Heart left ventricle (tissue), 16 donors: ENCODE measurements at regions not wholly inside any gene's neighbourhood (a gene's known extent, or its start where the extent isn't known, plus 50 kb on each side); places are given as distances from the start of the nearest gene placed in this dataset.
A peak's percentile ranks its signal among the peaks of the same experiment; 100 is the strongest.

Source experiments
- ATAC-seq, 4 donors: fragments of 200-7000 bp; cut with Tn5 transposase; one replicate each; pipeline ENCODE4 v1.9.1; 2020 to 2022; ENCODE audit warnings: moderate library complexity in 4 of 4, mild to moderate bottlenecking in 3 of 4, moderate number of reproducible peaks in 1 of 4
- DNase-seq, 5 donors: peaks; one replicate each; pipeline ENCODE4 v3.0.0-alpha.2; 2020
- H3K27ac ChIP-seq, 12 donors: fragments of 200-600 bp; sonication (generic) in 4 of 12; one replicate each; pipeline versions ENCODE4 v1.5.0 to v1.8.0; 2016 to 2022; ENCODE audit warnings: mild to moderate bottlenecking in 2 of 12
- H3K27me3 ChIP-seq, 9 donors: fragments of 200-600 bp; sonication (generic) in 2 of 9; one replicate each; pipeline versions ENCODE4 v1.5.1 to v1.8.0; 2016 to 2022; ENCODE audit warnings: mild to moderate bottlenecking in 3 of 9
- H3K36me3 ChIP-seq, 9 donors: fragments of 200-600 bp; sonication (generic) in 2 of 9; one replicate each; pipeline versions ENCODE4 v1.5.0 to v1.8.0; 2018 to 2022; ENCODE audit warnings: mild to moderate bottlenecking in 2 of 9
- H3K4me1 ChIP-seq, 12 donors: fragments of 200-600 bp; sonication (generic) in 4 of 12; one replicate each; pipeline versions ENCODE4 v1.5.0 to v1.8.0; 2016 to 2022; ENCODE audit warnings: mild to moderate bottlenecking in 3 of 12
- H3K4me3 ChIP-seq, 12 donors: fragments of 200-600 bp; sonication (generic) in 4 of 12; one replicate each; pipeline versions ENCODE4 v1.5.0 to v1.8.0; 2017 to 2022; ENCODE audit warnings: mild to moderate bottlenecking in 9 of 12, moderate library complexity in 4 of 12
- H3K9me3 ChIP-seq, 12 donors: fragments of 200-600 bp; sonication (generic) in 4 of 12; one replicate each; pipeline versions ENCODE4 v1.5.0 to v1.8.0; 2016 to 2022; ENCODE audit warnings: mild to moderate bottlenecking in 1 of 12
- POLR2A ChIP-seq, 2 donors: fragments of 450-650 bp; IDR thresholded peaks; one replicate each; pipeline ENCODE4 v1.6.1; 2017; ENCODE audit warnings: antibody characterized with exemption in 2 of 2, mild to moderate bottlenecking in 2 of 2, moderate library complexity in 2 of 2
- WGBS, 4 donors: extraction: QIAGEN DNeasy Blood & Tissue Kit in 2 of 4; methylation state at CpG; one replicate each; pipeline versions ENCODE4 v1.1.5 to v1.1.7; 2013 to 2018; 5-methylcytosine and 5-hydroxymethylcytosine counted together
- intact Hi-C, 10 donors: fragments of 100-400 bp; cut with DNase I; formaldehyde crosslinking; loops; one replicate each; pipeline versions ENCODE4 v1.11.1 to v1.14.2; 2022
- TF ChIP-seq, protein P1 (sequence below), 12 donors: fragments of 200-600 bp; sonication (generic) in 4 of 12; IDR thresholded peaks; one replicate each; pipeline versions ENCODE4 v1.5.0 to v1.8.0; 2018 to 2022; ENCODE audit warnings: antibody characterized with exemption in 12 of 12, mild to moderate bottlenecking in 5 of 12
- donor health status: ischemic (EF 13 %, LVEDD 7.1; RV severe dilation, severe dysfunction).
- donor health status: healthy with polysubstance abuse.
- donor health status: DM: no; HTN: yes; CAD: no.
- donor health status: DM: no; HTN: no; CAD: no.
- donor health status: ischemic (EF 25% LVEDD 6.9; RV normal size, moderate dysfunction).
- donor health status: ischemic (EF 25% LVEDD 5.7; RV mildly dilated, moderate dysfunction).
- donor health status: healthy.
- donor health status: DM: yes; HTN: yes; CAD: no.
- donor health status: ischemic (EF 35%, LVEDD 5.7; RV mildly dilated, moderate dysfunction).
- donor health status: nonischemic (EF 11% LVEDD 7.7; RV severe dilation, severe dysfunction).
- donor health status: DM: yes; HTN: yes; CAD: no.
- donor health status: PGD.
- donor health status: ischemic (EF 29% LVEDD 5.4; RV normal size, mild dysfunction).
- donor health status: nonischemic (EF 23%, LVEDD 6.1; RV moderate dilation, normal function).

DNA sequence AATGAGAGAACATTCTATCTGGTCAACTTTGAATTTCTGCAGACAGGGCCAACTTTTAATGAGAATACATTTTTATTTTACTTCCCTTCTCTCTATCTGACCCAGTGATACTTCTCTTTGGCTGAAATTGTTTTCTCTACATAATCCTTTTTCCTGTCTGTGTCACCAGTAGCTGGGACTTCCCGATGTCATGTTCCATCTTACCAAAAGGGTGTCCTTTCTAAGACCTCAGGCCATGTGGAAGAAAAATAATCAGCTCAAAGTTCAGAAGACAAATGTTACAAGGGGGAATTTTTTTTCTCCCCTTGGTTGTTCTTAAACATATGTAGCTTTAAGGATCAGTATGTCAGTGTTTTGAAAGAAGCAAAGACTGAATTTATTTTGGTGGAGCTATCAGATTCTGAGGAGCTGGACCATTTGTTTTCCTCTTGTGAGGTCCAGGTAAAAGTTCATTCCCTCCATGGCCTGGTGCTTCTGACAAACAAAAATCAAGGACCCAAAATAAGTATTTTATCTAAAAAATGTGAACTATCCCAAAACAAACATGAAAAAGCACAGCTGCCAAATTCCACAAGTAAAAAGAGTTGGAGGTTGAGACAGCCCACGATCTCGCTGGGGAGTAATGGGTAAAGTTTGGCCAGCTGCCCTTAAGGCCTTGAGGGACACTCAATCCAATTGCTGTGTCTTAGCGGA lies 859.4 kb upstream of the NR2F2 start:
- peaks cover 0 to 36% (median 11%) of the 10 kb centered on the region in 12 donors for H3K4me1 ChIP-seq
- ATAC-seq = peak in 2 of 4 donors; percentile 62 to 64
- peak overlapping the region in 11 of 12 donors; percentile 6 to 72 (median 48) for H3K27ac ChIP-seq
- no peaks in the 10 kb centered on the region for H3K27me3 ChIP-seq
- no peak overlapping the region for H3K4me3 ChIP-seq
- TF ChIP-seq, protein P1, sequence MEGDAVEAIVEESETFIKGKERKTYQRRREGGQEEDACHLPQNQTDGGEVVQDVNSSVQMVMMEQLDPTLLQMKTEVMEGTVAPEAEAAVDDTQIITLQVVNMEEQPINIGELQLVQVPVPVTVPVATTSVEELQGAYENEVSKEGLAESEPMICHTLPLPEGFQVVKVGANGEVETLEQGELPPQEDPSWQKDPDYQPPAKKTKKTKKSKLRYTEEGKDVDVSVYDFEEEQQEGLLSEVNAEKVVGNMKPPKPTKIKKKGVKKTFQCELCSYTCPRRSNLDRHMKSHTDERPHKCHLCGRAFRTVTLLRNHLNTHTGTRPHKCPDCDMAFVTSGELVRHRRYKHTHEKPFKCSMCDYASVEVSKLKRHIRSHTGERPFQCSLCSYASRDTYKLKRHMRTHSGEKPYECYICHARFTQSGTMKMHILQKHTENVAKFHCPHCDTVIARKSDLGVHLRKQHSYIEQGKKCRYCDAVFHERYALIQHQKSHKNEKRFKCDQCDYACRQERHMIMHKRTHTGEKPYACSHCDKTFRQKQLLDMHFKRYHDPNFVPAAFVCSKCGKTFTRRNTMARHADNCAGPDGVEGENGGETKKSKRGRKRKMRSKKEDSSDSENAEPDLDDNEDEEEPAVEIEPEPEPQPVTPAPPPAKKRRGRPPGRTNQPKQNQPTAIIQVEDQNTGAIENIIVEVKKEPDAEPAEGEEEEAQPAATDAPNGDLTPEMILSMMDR (IDR thresholded peaks at IDR 0.05) = no peak
- no peak for TF ChIP-seq POLR2A (IDR thresholded peaks at IDR 0.05)
- DNase-seq = peak in 4 of 5 donors; percentile 33 to 41 (median 38)
- intact Hi-C loops = loop anchor here in 1 of 10 donors (10.0 kb wide), 1 partner anchor 374 kb away; no protein-coding TSS in a partner anchor
- H3K36me3 ChIP-seq = no peaks in the 10 kb centered on the region
- H3K9me3 ChIP-seq = no peaks in the 10 kb centered on the region
- 40 to 65% (median 56%) methylated on average over 4 of the region's 4 CpGs for WGBS, 4 donors

DNA sequence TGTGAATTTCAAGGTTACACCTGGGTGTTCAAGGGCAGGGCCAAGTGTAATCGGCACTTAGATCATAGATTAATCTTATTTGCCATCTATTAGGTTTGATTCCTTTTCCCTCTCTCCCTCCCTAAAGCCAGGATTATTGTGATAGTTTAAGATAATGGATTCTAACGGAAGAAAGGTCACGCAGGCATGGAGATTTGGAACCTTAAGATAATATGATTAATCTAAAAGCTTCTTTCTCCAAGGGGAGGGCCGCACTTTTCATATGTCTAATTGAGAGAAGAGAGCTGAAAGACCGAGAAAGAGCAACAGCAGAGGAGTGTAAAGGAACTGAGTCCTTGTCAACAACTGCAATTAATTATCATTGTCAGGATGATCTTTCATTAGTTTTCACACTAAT lies 858.8 kb upstream of the NR2F2 start:
- TF ChIP-seq, protein P1 (IDR thresholded peaks at IDR 0.05) = no peak
- TF ChIP-seq POLR2A (IDR thresholded peaks at IDR 0.05) = no peak
- Histone ChIP-seq H3K4me1 (peaks cover 0 to 36% (median 11%) of the 10 kb centered on the region in 12 donors), H3K27me3 (no peaks in the 10 kb centered on the region), H3K4me3 (no peak overlapping the region), H3K9me3 (no peaks in the 10 kb centered on the region), H3K27ac (peak overlapping the region in 10 of 12 donors; percentile 26 to 72 (median 48)), H3K36me3 (no peaks in the 10 kb centered on the region)
- 69 to 81% (median 74%) methylated on average over 5 of the region's 5 CpGs for WGBS, 4 donors
- intact Hi-C loops = loop anchor here in 1 of 10 donors (10.0 kb wide), 1 partner anchor 373 kb away; no protein-coding TSS in a partner anchor
- DNase-seq (no peak), ATAC-seq (no peak)

DNA sequence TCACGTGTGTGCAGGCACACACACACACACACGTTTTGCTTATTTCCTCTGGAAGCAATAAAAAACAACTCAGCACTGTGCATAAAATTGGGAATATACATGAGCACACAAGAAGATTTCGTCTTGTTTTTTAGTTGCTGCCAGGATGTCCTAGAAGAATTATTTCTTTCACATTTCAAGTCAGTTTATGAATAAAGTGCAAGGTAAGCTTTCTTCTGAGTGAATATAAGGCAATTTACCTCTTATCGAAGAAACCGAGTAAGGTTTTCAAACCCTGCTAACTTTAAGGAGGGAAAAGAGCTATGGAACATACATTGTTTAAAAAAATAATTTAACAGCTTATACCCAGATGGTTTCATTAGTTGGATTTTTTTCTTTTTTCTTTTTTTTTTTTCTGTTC lies 855.4 kb upstream of the NR2F2 start:
- TF ChIP-seq, protein P1 (IDR thresholded peaks at IDR 0.05) = no peak
- no peak for TF ChIP-seq POLR2A (IDR thresholded peaks at IDR 0.05)
- H3K27me3 ChIP-seq = no peaks in the 10 kb centered on the region
- 84 to 91% (median 90%) methylated on average over 5 of the region's 5 CpGs for WGBS, 4 donors
- no peaks in the 10 kb centered on the region for H3K36me3 ChIP-seq
- H3K9me3 ChIP-seq = no peaks in the 10 kb centered on the region
- H3K27ac ChIP-seq = no peak overlapping the region
- DNase-seq = no peak
- peaks cover 0 to 21% (median 10%) of the 10 kb centered on the region in 12 donors for H3K4me1 ChIP-seq
- ATAC-seq = no peak
- no peak overlapping the region for H3K4me3 ChIP-seq
- intact Hi-C loops = loop anchor here in 1 of 10 donors (10.0 kb wide), 1 partner anchor 370 kb away; no protein-coding TSS in a partner anchor

DNA sequence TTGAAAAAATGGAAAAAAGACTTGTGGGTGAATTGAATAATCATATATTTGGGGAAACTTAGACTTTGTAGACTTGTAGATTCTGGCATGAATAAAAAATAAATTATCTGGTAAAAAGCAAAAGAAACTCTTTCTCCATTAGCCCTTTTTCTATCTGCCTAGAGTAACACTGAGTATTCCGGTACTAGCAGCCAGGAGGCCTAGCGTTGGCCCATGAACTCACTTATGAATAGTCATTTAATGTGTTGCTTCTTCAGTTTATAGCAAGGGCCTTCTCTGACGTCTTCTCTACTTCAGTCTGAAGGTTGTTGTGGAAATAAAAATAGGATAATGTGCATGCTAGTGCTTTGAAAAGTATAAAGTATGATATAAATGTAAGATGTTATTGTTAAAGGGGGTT lies 851.2 kb upstream of the NR2F2 start:
- Histone ChIP-seq H3K4me3 (peak overlapping the region in 1 of 12 donors; percentile 2), H3K4me1 (peaks cover 0 to 3% (median 0%) of the 10 kb centered on the region in 12 donors), H3K27me3 (no peaks in the 10 kb centered on the region), H3K36me3 (no peaks in the 10 kb centered on the region), H3K9me3 (peaks cover 0 to 17% (median 6%) of the 10 kb centered on the region in 12 donors), H3K27ac (no peak overlapping the region)
- intact Hi-C loops = loop anchor here in 1 of 10 donors (10.0 kb wide), 1 partner anchor 365 kb away; no protein-coding TSS in a partner anchor
- WGBS, 4 donors = 83 to 89% (median 85%) methylated on average over 3 of the region's 3 CpGs
- TF ChIP-seq POLR2A (IDR thresholded peaks at IDR 0.05) = no peak
- TF ChIP-seq, protein P1 (IDR thresholded peaks at IDR 0.05) = no peak
- DNase-seq = no peak
- no peak for ATAC-seq
